GM19463 (cell line): ENCODE measurements at regions not wholly inside any gene's neighbourhood (a gene's known extent, or its start where the extent isn't known, plus 50 kb on each side); places are given as distances from the start of the nearest gene placed in this dataset.
"Not testable (repeated sequence)": the region's sequence is repeated elsewhere in the genome, so short reads cannot be mapped to it uniquely, and the experiment has no call there.

ENCODE experiments used
- ATAC-seq: cut with Tn5 transposase; IDR thresholded peaks from one replicate; pipeline ENCODE4 v1.9.1; 2021; ENCODE audit warnings: mild to moderate bottlenecking, moderate library complexity; ENCODE audit not compliant: unreplicated experiment

DNA sequence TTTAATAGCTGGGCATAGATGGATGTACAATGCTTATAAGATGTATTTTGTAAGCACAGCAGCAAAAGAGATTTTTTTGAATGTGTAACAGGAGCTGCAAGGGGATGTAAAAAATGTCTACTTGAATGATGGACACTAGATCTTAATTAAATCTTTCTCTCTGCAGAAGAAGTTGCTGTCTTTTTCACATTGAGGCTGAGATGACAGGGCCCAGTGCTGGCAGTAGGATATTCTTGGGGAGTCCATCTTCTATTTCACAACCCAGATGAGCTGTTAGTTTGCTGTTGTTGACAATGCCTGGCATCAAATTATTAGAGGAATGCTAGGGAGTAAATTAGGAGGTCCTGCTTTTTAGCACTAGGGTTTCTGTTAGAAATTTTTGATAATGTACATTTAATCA lies 698.7 kb downstream of the SLITRK5 start:
- ATAC-seq: no peak

DNA sequence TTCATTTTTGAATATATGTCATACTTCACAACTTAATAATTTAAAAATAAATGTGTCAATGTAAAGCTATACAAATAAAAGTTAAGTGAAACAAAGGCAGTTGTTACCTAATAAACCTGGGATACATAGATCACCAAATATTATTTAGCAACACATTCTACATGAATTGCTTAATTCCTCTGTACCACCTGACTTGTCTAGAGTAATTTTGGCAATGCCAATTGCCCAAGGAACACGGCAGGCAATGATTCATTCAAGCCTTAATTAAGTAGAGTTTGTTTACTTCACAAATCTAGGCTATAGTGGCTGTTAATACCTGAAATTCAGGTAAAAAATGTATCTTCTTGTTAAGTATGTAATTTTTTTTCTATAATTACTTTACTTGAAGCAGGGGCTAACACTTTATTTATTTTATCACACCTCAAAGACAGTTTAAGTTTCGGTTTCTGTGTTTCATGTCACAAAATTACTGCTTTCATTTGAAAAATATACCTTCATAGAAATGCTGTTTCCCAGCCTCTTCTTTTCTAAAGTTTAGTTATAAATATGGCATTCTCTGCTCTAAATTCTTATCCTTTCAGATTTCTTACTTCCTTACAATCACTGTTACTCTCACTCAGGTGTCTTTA lies 705.7 kb downstream of the SLITRK5 start:
- no peak for ATAC-seq

DNA sequence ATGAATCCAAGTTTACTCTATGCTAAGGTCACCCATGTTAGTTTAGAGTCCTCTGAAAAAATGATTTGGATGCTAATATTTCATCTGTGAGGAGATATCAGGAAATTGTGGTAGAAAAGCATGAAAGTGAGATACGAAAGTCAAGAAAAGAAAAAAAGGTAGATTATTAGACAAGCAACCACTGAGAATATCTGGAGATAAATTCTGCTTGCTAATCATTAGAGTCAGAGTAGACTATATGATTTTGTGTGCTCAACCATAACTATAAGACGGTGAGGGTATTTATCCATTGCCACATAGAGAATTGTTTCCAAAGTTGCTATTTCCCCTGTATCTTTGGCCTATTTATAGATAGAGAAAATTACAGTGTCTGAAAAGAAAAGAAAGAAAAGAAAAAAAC lies 706.7 kb downstream of the SLITRK5 start:
- no peak for ATAC-seq

DNA sequence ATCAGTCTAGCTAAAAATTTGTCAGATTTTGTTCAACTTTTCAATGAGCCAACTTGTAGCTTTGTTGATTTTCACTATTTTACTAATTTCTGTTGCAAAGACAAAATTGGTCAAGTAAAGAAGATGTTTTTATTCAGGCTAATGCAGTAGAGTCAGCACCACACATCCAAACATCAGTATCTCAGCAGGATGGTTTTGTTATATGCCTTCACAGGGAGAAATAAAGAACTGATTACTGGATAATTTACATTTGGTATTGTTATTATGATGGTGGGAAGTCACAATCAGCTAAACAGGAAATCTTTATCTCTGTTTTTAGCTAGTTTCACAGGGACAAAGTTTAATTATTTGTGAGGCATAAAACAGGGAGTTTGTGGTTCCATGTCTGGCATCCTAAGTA lies 713.4 kb downstream of the SLITRK5 start:
- no peak for ATAC-seq

DNA sequence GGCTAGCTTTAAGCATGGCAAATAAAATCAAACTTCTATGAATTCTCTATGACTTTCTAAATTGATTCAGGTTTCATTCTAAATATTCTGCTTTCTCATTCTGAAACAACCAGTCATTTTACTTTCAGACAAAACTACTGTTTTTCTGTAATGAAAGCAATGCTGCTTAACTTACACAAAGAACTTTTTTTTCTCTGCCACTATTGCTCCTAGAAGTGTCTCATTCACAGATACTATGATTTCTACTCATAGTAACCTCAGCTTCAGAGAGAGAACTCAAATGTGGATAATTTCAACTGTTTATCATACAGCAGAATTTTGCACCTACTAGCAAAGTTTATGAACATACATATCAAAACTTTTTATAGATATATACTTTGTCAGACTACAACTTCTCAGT lies 724.6 kb downstream of the SLITRK5 start:
- ATAC-seq: no peak

DNA sequence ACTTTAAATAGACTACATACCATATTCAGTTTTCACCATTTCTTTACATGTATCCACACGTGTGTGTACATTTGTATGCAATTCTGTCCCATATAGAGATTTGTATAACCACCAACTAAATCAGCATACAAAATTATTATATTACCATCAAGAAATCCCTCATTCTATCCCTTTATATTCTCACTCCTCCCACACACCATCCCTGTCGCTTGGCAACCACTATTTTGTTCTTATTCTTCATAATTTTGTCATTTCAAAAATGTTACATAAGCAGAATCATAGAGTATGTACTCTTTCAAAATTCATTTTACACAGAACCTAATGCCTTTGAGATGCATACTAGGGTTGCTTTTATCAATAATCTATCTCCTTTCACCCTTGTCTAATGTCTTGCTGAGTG lies 740.5 kb downstream of the SLITRK5 start:
- ATAC-seq: no peak

DNA sequence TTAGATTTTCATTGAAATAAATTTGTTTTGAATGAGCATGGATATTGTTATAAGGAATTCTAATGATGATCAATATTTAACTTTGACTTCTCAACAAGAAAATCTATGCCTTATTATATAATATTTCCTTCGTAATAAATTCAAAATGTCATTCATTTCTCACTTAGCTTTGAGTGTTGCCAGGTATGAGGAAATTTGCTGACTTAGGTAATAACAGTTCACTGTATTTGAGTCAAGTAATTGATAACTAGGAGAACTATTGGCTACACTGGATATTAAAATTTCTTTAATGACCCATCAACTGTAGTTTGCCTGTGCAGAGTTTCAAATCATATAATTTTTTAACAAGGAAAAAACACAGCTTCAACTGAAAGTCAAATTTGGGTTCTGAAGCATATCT lies 746.6 kb downstream of the SLITRK5 start:
- ATAC-seq: no peak

DNA sequence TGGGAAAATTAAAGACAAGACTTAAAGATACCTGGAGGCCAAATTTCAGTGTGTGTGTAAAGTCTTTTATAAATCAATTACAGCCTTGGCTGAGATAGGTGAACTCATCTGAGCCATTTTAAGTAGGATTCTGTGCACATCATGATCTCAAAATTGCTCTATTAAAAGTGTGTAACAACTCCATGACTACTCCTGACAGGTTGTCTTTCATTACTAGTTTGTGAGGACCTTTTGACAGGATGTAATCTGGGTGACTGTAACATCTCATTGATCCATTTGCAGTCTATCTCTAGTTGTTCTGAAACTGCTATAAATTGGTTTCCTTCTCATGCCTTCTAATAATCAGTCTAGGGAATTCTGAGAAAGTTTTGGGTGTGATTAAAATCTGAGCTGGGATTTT lies 753.3 kb downstream of the SLITRK5 start:
- no peak for ATAC-seq

DNA sequence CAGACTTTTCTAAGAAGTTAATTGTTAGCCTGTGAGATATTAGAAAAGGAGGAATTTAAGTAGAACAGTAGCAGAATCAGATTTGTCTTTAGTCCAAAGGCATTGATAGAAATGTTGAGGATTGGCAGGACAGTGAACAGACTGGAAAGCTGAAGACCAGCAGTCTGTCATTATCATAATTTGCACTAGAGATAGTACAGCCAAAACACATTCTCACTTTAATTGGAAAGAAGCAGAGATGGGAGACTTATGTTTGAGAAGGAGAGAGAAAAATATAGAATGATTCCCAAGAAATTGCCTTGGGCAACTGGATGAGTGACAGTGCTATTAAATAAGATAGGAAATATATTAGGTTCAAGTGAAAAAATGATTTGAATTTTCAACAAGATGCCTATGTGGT lies 755.5 kb downstream of the SLITRK5 start:
- no peak for ATAC-seq

DNA sequence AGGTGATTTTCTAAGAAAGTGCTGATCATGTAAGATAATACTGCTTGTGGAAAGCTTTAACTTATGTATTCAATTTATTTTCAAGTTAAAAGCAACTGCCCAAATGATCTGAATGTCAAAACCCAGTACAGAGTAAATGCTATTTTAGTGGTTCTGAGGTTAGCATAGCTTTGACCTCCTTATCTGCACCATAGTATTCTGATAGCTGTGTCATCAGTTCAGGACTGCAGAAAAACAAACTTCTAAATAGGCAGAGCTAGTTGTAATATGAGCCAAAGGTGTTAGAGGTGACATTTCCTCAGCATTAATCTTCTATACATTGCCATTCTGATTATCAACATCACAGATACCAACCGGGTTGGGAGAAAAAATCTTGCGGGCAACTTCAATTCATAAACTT lies 758.7 kb downstream of the SLITRK5 start:
- ATAC-seq: no peak

DNA sequence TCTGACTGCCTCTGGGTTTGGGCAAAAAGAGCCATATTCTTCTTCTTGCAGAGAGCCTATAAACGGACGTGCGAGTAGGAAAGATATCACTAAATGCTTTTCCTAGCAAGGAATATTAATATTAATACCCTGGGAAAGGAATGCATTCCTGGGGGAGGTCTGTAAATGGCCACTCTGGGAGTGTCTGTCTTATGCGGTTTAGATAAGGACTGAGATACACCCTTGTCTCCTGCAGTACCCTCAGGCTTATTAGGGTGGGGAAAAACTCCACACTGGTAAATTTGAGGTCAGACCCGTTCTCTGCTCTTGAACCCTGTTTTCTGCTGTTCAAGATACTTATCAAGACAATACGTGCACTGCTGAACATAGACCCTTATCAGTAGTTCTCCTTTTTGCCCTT lies 763.8 kb downstream of the SLITRK5 start:
- ATAC-seq: no peak

DNA sequence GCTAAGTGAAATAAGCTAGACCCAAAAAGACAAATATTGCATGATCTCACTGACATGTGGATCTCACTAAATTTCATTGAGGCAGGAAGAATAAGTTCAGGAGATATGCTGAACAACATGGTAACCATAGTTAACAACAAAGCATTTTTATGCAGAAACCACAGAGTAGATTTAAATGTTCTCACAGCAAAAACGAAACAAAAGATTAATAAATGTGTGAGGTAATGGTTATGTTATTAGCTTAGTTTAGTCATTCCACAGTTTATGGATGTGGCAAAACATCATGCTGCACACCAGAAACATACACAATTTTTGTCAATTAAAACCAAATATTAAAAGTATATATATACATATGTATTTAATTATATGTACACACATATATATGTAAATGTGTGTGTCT lies 765.8 kb downstream of the SLITRK5 start:
- ATAC-seq: no peak

DNA sequence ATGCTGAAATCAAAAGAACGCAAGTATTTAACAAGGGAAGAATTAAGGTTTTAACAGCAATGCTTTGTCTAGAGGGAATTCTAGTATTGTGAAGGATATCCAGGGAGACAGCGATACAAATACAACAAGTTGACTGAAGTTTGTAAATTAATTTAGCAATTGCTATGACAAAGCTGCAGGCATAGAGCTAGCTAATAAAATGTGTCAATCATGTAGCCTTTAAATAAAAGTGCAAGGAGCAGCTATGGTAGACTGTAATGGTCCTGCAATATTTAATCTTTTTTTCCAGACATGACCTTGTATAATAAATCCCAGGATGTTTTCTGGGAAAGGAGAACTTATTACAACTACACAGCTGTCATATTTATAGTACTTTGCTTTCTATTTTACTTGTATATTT lies 779.3 kb downstream of the SLITRK5 start:
- ATAC-seq: no peak

DNA sequence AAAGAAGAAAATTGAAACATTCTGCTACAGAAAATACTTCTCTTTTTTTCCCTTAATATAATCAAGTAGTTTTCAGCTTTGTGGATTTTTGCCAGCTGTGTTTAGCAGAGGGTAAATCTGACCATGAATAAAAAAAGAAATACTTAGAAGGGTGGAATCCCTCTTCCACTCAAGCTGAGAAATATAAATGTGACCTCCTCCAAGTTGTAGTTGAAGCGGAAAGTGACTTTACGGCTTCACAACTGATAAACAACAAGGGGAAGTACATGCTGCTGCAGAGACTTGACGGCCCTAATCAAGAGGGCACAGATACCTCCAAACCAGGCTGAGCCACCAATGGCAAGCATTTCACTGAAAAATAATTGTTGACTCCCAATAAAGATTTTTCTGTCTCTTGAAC lies 785.0 kb downstream of the SLITRK5 start:
- ATAC-seq: no peak

DNA sequence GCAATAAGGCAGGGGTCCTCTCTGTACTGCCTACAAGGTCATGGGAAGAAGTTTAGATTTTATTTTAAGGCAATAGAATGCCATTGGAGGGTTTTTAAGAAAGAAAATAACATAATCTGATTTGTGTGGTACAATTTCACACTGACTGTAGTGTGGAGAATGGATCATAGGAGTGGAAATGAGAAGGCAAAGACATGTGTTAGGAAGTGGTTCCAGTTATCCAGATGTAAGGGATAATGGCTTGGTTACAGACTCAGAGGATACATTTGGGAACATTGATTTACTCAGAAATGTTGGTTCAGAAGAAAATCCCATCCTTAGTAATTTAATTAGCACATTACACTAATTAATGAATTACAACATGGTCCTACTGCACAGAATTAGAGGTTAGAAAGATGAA lies 788.2 kb downstream of the SLITRK5 start:
- no peak for ATAC-seq

DNA sequence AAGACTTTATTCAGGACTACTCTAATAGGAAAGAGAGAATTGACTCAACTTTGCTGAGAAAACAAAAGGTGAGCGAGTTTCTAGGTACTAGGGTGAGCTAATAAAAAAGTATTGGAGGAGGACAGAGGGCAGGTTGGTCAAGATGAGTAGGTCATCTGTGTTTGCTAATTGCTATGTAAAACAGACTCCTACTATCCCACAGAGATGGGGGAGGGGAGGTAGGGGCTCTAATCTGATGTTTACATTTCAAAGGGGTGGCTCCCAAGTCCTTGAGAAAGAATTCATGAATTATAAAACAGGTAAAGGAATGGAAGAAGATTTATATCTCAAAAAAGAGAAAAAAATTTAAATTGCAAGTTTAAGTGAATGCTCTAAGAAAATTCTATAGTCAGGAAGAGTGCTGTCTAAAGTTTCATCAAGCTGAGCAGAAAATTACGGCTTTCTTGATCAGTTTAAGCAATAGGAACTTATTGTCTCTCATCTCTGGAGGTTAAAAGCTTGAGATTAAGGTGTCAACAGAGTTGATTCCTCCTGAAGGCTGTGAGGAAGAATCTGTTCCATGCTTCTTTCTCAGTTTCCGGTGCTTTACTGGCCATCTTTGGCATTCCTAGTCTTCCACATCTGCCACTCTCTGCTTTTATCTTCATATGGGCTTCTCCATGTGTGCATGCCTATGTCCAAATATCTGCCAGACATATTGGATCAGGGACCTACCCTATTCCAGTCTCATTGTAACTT lies 790.3 kb downstream of the SLITRK5 start:
- no peak for ATAC-seq

DNA sequence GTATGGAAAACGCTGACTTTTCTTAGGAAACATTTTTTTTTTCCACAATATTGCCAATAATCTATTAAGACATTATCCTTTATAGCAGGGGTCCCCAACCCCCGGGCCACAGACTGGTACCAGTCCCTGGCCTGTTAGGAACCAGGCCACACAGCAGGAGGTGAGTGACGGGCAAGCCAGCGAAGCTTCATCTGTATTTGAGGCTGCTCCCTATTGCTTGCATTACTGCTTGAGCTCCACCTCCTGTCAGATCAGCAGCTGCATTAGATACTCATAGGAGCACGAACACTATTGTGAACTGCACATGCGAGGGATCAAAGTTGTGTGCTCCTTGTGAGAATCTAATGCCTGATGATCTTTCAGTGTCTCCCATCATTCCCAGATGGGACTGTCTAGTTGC lies 793.7 kb downstream of the SLITRK5 start:
- no peak for ATAC-seq

DNA sequence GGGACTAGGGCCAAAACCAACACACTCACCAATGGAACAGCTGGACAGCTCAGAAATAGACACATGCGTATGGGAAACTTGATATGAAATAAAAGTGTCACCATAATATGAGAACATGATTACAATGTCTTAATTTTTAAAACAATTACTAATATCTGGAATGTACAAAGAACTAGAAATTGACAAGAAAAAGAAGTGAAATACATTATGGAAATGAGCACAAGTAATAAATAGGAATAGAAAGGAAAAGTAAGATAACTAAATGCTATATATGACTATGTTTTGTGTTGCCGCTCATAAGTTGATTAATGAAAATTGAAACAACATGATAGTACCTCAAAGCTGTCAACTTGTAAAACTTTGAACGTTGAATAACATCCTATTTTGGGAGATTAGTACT lies 801.1 kb downstream of the SLITRK5 start:
- no peak for ATAC-seq

DNA sequence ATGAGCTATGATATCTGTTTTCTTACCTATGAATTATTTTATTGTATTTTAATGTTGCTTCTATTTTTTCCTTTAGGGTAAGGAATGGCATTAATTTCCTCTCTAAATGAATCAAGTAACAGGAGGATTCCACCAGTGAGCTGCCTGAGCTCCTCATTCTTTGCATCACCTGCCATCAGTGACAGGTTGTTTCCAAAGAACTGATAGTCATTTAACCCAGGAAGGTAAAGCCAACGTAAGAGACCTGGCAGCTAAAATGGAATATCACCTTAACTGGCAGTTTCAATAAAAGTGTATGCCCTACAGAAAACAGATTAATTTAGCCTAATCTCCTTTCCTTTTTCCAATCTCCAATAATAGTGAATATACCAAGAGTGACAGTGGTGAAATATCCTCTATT lies 812.0 kb downstream of the SLITRK5 start:
- no peak for ATAC-seq

DNA sequence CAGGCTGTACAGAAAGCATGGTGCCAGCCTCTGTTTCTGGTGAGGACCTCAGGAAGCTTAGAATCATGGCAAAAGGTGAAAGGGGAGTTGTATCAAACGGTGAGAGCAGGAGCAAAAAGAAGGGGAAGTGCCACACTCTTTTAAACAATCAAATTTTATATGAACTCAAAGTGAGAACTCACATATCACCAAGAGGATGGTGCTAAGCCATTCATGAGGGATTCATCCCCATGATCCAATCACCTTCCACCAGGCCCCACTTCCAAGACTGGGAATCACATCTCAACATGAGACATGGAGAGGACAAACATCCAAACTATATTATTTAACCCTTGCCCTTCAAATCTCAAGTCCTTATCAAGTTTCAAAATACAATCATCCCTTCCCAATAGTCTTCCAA lies 836.7 kb downstream of the SLITRK5 start:
- no peak for ATAC-seq

DNA sequence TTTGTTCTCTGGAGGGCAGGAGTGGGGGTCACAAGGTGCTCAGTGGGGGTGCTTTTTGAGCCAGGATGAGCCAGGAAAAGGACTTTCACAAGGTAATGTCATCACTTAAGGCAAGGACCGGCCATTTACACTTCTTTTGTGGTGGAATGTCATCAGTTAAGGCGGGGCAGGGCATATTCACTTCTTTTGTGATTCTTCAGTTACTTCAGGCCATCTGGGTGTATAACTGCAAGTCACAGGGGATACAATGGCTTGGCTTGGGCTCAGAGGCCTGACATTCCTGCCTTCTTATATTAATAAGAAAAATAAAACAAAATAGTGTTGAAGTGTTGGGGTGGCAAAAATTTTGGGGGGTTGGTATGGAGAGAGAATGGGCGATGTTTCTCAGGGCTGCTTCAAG lies 841.8 kb downstream of the SLITRK5 start:
- ATAC-seq: not testable (repeated sequence)

DNA sequence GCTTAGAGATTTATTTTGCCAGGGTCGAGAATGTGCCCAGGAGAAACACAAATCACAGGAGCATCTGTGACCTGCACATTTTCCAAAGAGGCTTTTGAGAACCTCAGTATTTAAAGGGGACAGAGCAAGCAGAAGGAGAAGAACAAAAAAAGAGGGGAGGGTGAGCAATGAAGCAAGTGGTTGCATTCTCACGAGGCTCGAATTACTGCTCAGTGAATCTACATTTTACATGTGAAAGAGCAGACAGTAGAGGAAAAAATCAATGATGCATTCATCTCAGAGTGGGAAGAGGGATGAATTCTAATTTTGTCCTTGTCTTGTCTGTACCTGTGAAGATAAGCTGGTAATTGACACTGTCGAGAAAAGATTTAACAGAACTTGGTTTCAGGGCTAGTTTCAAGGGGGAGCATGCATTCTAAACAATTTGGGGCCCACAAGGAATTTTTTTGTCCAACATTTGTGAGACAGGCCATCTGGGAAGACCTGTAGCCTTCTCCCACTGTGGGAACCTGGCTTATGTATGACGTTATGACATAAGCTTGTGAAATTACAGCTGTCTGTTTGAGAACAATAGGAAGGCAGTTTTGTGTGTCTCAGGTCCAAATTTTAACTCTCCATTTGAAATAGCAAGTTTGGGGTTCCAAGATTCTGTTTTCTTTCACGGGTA lies 855.1 kb downstream of the SLITRK5 start:
- no peak for ATAC-seq
